ENCODE measurements at regions not wholly inside any gene's neighbourhood (a gene's known extent, or its start where the extent isn't known, plus 50 kb on each side); places are given as distances from the start of the nearest gene placed in this dataset.

GRCh38 chr5:19047277-19047676 is 940.7 kb downstream of the CDH18 start:
- TF ChIP-seq CTCF (IDR thresholded peaks at IDR 0.05; ENCODE audit: low read depth, low read length, poor library complexity, severe bottlenecking) (no peak), EZH2phosphoT487 (IDR thresholded peaks at IDR 0.05; ENCODE audit: borderline replicate concordance, low read length) (no peak)
- no peaks in the 10 kb centered on the region for H3K9me2 ChIP-seq (replicated peaks; ENCODE audit: control insufficient read depth, low read length)
- H4K20me1 ChIP-seq (ENCODE audit: control insufficient read depth, insufficient read depth, low read depth, low read length), result no peaks in the 10 kb centered on the region
- no peaks in the 10 kb centered on the region for H3K79me2 ChIP-seq (ENCODE audit: control insufficient read depth, low read length)
- no peak overlapping the region for H3K4me3 ChIP-seq (ENCODE audit: low read length)
- H3F3A ChIP-seq (ENCODE audit: control insufficient read depth, insufficient read depth), result no peaks in the 10 kb centered on the region
- no peaks in the 10 kb centered on the region for H3K27me3 ChIP-seq (ENCODE audit: control insufficient read depth, low read length)
- no peak overlapping the region for H3K27ac ChIP-seq (ENCODE audit: low read depth, low read length)
- H3K4me2 ChIP-seq (ENCODE audit: low read length), result no peak overlapping the region
- H3K4me1 ChIP-seq (ENCODE audit: control insufficient read depth, low read length), result no peaks in the 10 kb centered on the region
- H3K9me3 ChIP-seq (ENCODE audit: control insufficient read depth, insufficient read depth, low read length), result no peaks in the 10 kb centered on the region
- H3K36me3 ChIP-seq (ENCODE audit: control insufficient read depth, low read length), result no peaks in the 10 kb centered on the region

GRCh38 chr5:19048726-19049125 is 939.3 kb downstream of the CDH18 start:
- Histone ChIP-seq H3K27ac (ENCODE audit: low read depth, low read length) (no peak overlapping the region), H3K4me3 (ENCODE audit: low read length) (no peak overlapping the region), H3K79me2 (ENCODE audit: control insufficient read depth, low read length) (no peaks in the 10 kb centered on the region), H3F3A (ENCODE audit: control insufficient read depth, insufficient read depth) (no peaks in the 10 kb centered on the region), H3K4me1 (ENCODE audit: control insufficient read depth, low read length) (no peaks in the 10 kb centered on the region), H3K9me2 (replicated peaks; ENCODE audit: control insufficient read depth, low read length) (no peaks in the 10 kb centered on the region), H3K36me3 (ENCODE audit: control insufficient read depth, low read length) (no peaks in the 10 kb centered on the region), H3K27me3 (ENCODE audit: control insufficient read depth, low read length) (no peaks in the 10 kb centered on the region), H3K4me2 (ENCODE audit: low read length) (no peak overlapping the region), H3K9me3 (ENCODE audit: control insufficient read depth, insufficient read depth, low read length) (no peaks in the 10 kb centered on the region), H4K20me1 (ENCODE audit: control insufficient read depth, insufficient read depth, low read depth, low read length) (no peaks in the 10 kb centered on the region)
- TF ChIP-seq EZH2phosphoT487 (IDR thresholded peaks at IDR 0.05; ENCODE audit: borderline replicate concordance, low read length), result no peak
- TF ChIP-seq CTCF (IDR thresholded peaks at IDR 0.05; ENCODE audit: low read depth, low read length, poor library complexity, severe bottlenecking), result no peak

- no peaks in the 10 kb centered on the region for H3K27me3 ChIP-seq (ENCODE audit: control insufficient read depth, low read length)
These were observed 929.8 kb downstream of the CDH18 start for GRCh38 chr5:19058216-19058615.

More at GRCh38 chr5:19058216-19058615, 929.8 kb downstream of the CDH18 start:
- Histone ChIP-seq H3K79me2 (ENCODE audit: control insufficient read depth, low read length) (no peaks in the 10 kb centered on the region), H3K4me1 (ENCODE audit: control insufficient read depth, low read length) (no peaks in the 10 kb centered on the region), H3F3A (ENCODE audit: control insufficient read depth, insufficient read depth) (no peaks in the 10 kb centered on the region), H3K4me2 (ENCODE audit: low read length) (no peak overlapping the region), H4K20me1 (ENCODE audit: control insufficient read depth, insufficient read depth, low read depth, low read length) (no peaks in the 10 kb centered on the region), H3K27ac (ENCODE audit: low read depth, low read length) (no peak overlapping the region), H3K4me3 (ENCODE audit: low read length) (no peak overlapping the region), H3K9me2 (replicated peaks; ENCODE audit: control insufficient read depth, low read length) (no peaks in the 10 kb centered on the region), H3K9me3 (ENCODE audit: control insufficient read depth, insufficient read depth, low read length) (no peaks in the 10 kb centered on the region), H3K36me3 (ENCODE audit: control insufficient read depth, low read length) (no peaks in the 10 kb centered on the region)
- TF ChIP-seq EZH2phosphoT487 (IDR thresholded peaks at IDR 0.05; ENCODE audit: borderline replicate concordance, low read length), result no peak
- TF ChIP-seq CTCF (IDR thresholded peaks at IDR 0.05; ENCODE audit: low read depth, low read length, poor library complexity, severe bottlenecking), result no peak
